ENCODE measurements at regions not wholly inside any gene's neighbourhood (a gene's known extent, or its start where the extent isn't known, plus 50 kb on each side); places are given as distances from the start of the nearest gene placed in this dataset.
"Not testable (repeated sequence)": the region's sequence is repeated elsewhere in the genome, so short reads cannot be mapped to it uniquely, and the experiment has no call there.

- no peak for DNase-seq
- H3K9me3 ChIP-seq (replicated peaks), result no peaks in the 10 kb centered on the region
Measured at GRCh38 chr7:15820319-15820718, 133.8 kb upstream of the MEOX2 start.

GRCh38 chr7:15816835-15817426, 130.4 kb upstream of the MEOX2 start:
- no peak for DNase-seq
- no peaks in the 10 kb centered on the region for H3K27me3 ChIP-seq (ENCODE audit: low read depth)
- H3K4me3 ChIP-seq, result no peak overlapping the region
- H3K36me3 ChIP-seq, result no peaks in the 10 kb centered on the region
- no peak overlapping the region for H3K27ac ChIP-seq (replicated peaks)
- intact Hi-C loops (cut with micrococcal nuclease), result no loop called here
- no peak for TF ChIP-seq CTCF (IDR thresholded peaks at IDR 0.05; ENCODE audit: borderline replicate concordance)
- peaks cover 10% of the 10 kb centered on the region for H3K4me1 ChIP-seq
- H3K9me3 ChIP-seq (replicated peaks), result no peaks in the 10 kb centered on the region

More at GRCh38 chr7:15820319-15820718, 133.8 kb upstream of the MEOX2 start:
- no peak overlapping the region for H3K4me3 ChIP-seq
- H3K36me3 ChIP-seq, result no peaks in the 10 kb centered on the region
- H3K27me3 ChIP-seq (ENCODE audit: low read depth), result no peaks in the 10 kb centered on the region
- intact Hi-C loops (cut with micrococcal nuclease), result no loop called here
- no peak for TF ChIP-seq CTCF (IDR thresholded peaks at IDR 0.05; ENCODE audit: borderline replicate concordance)
- no peak overlapping the region for H3K27ac ChIP-seq (replicated peaks)
- peaks cover 17% of the 10 kb centered on the region for H3K4me1 ChIP-seq

GRCh38 chr7:15813448-15813847, 127.0 kb upstream of the MEOX2 start:
- H3K9me3 ChIP-seq (replicated peaks), result no peaks in the 10 kb centered on the region
- no peak for DNase-seq
- TF ChIP-seq CTCF (IDR thresholded peaks at IDR 0.05; ENCODE audit: borderline replicate concordance), result no peak
- no peaks in the 10 kb centered on the region for H3K36me3 ChIP-seq
- H3K27me3 ChIP-seq (ENCODE audit: low read depth), result no peaks in the 10 kb centered on the region
- no peaks in the 10 kb centered on the region for H3K4me1 ChIP-seq
- H3K4me3 ChIP-seq, result no peak overlapping the region
- intact Hi-C loops (cut with micrococcal nuclease), result no loop called here
- H3K27ac ChIP-seq (replicated peaks), result no peak overlapping the region

- DNase-seq; intact Hi-C loops (cut with micrococcal nuclease); H3K36me3 ChIP-seq; H3K27me3 ChIP-seq (ENCODE audit: low read depth); H3K9me3 ChIP-seq (replicated peaks); H3K4me3 ChIP-seq; H3K4me1 ChIP-seq; H3K27ac ChIP-seq (replicated peaks): not testable (repeated sequence)
Measured at GRCh38 chr7:15810383-15810782, 123.9 kb upstream of the MEOX2 start.

GRCh38 chr7:15809936-15810335, 123.5 kb upstream of the MEOX2 start:
- H3K4me3 ChIP-seq; H3K27me3 ChIP-seq (ENCODE audit: low read depth); intact Hi-C loops (cut with micrococcal nuclease); H3K36me3 ChIP-seq; H3K4me1 ChIP-seq; DNase-seq; H3K27ac ChIP-seq (replicated peaks); H3K9me3 ChIP-seq (replicated peaks): not testable (repeated sequence)

GRCh38 chr7:15805891-15806290, 119.4 kb upstream of the MEOX2 start:
- no peak for DNase-seq
- Histone ChIP-seq H3K4me1 (peaks cover 19% of the 10 kb centered on the region), H3K27me3 (ENCODE audit: low read depth) (no peaks in the 10 kb centered on the region), H3K27ac (replicated peaks) (no peak overlapping the region), H3K4me3 (no peak overlapping the region), H3K9me3 (replicated peaks) (no peaks in the 10 kb centered on the region), H3K36me3 (no peaks in the 10 kb centered on the region)
- TF ChIP-seq CTCF (IDR thresholded peaks at IDR 0.05; ENCODE audit: borderline replicate concordance), result no peak
- intact Hi-C loops (cut with micrococcal nuclease), result no loop called here
